Hematopoietic multipotent progenitor cell treated with erythropoietin and hydrocortisone succinate and interleukin-3 and kit ligand, for 8 days (in vitro differentiated cells): ENCODE measurements at regions not wholly inside any gene's neighbourhood (a gene's known extent, or its start where the extent isn't known, plus 50 kb on each side); places are given as distances from the start of the nearest gene placed in this dataset.

ENCODE experiments used
- DNase-seq: peaks from one replicate; pipeline ENCODE4 v3.0.0-alpha.2; 2015

- DNase-seq = peak; percentile 43
These were observed 477.6 kb downstream of the NPHP4 start for GRCh38 chr1:5514527-5515183.

GRCh38 chr1:5513846-5514526, 478.2 kb downstream of the NPHP4 start:
- no peak for DNase-seq

- DNase-seq = no peak
These were observed 479.0 kb downstream of the NPHP4 start for GRCh38 chr1:5513179-5513578.

GRCh38 chr1:5511381-5512097, 480.7 kb downstream of the NPHP4 start:
- DNase-seq = no peak

- DNase-seq = peak; percentile 31
These were observed 482.4 kb downstream of the NPHP4 start for GRCh38 chr1:5509664-5510452.

GRCh38 chr1:5508669-5509330, 483.4 kb downstream of the NPHP4 start:
- DNase-seq = no peak

GRCh38 chr1:5507340-5507739, 484.9 kb downstream of the NPHP4 start:
- no peak for DNase-seq

- DNase-seq = no peak
These were observed 485.6 kb downstream of the NPHP4 start for GRCh38 chr1:5506634-5507033.

- no peak for DNase-seq
These were observed 486.3 kb downstream of the NPHP4 start for GRCh38 chr1:5505944-5506343.

- DNase-seq = no peak
These were observed 487.9 kb downstream of the NPHP4 start for GRCh38 chr1:5504364-5504740.

GRCh38 chr1:5503556-5504363, 488.5 kb downstream of the NPHP4 start:
- no peak for DNase-seq

- DNase-seq = no peak
These were observed 489.7 kb downstream of the NPHP4 start for GRCh38 chr1:5502311-5503194.

- DNase-seq = no peak
These were observed 490.9 kb downstream of the NPHP4 start for GRCh38 chr1:5501206-5501930.

GRCh38 chr1:5500541-5500940, 491.7 kb downstream of the NPHP4 start:
- no peak for DNase-seq

GRCh38 chr1:5497503-5497902, 494.7 kb downstream of the NPHP4 start:
- DNase-seq = no peak

- DNase-seq = no peak
These were observed 496.4 kb downstream of the NPHP4 start for GRCh38 chr1:5495596-5496410.

GRCh38 chr1:5494518-5494917, 497.7 kb downstream of the NPHP4 start:
- DNase-seq = no peak

GRCh38 chr1:5493851-5494311, 498.3 kb downstream of the NPHP4 start:
- DNase-seq = no peak

GRCh38 chr1:5493275-5493674, 498.9 kb downstream of the NPHP4 start:
- DNase-seq = no peak
